Tibial nerve (tissue), 4 donors: ENCODE measurements at regions not wholly inside any gene's neighbourhood (a gene's known extent, or its start where the extent isn't known, plus 50 kb on each side); places are given as distances from the start of the nearest gene placed in this dataset.

Experiments
- DNase-seq, 2 donors: peaks; one replicate each; pipeline ENCODE4 v3.0.0-alpha.2; 2019; ENCODE audit warnings: low spot score in 2 of 2
- H3K27ac ChIP-seq, 4 donors: fragments of 200-600 bp; sonication (generic) in 3 of 4; one replicate each; pipeline ENCODE4 v1.5.1; 2017 to 2019; ENCODE audit warnings: mild to moderate bottlenecking in 1 of 4
- H3K27me3 ChIP-seq, 2 donors: fragments of 200-600 bp; sonication (generic) in 1 of 2; one replicate each; pipeline versions ENCODE4 v1.5.1 to v1.6.0; 2017 to 2019
- H3K36me3 ChIP-seq, 3 donors: fragments of 200-600 bp; sonication (generic); one replicate each; pipeline ENCODE4 v1.5.1; 2018 to 2019
- H3K4me1 ChIP-seq, 4 donors: fragments of 200-600 bp; sonication (generic) in 3 of 4; one replicate each; pipeline ENCODE4 v1.5.1; 2017 to 2019
- H3K4me3 ChIP-seq, 4 donors: fragments of 200-600 bp; sonication (generic) in 3 of 4; one replicate each; pipeline ENCODE4 v1.5.1; 2017 to 2019; ENCODE audit warnings: mild to moderate bottlenecking in 1 of 4, moderate library complexity in 1 of 4
- H3K9me3 ChIP-seq, 4 donors: fragments of 200-600 bp; sonication (generic) in 3 of 4; one replicate each; pipeline ENCODE4 v1.5.1; 2017 to 2019
- CTCF ChIP-seq, 5 experiments: fragments of 200-600 bp in 3 of 5; fragments of 450-650 bp in 2 of 5; sonication (generic) in 3 of 5; IDR thresholded peaks; one replicate each; pipeline ENCODE4 v1.5.1; 2016 to 2019; ENCODE audit warnings: antibody characterized with exemption in 5 of 5, mild to moderate bottlenecking in 3 of 5, moderate library complexity in 2 of 5
- EP300 ChIP-seq, 2 donors: sonication (generic); formaldehyde crosslinking; IDR thresholded peaks; one replicate each; pipeline ENCODE4 v1.6.1; 2017; ENCODE audit warnings: antibody characterized with exemption in 2 of 2, mild to moderate bottlenecking in 1 of 2
- POLR2A ChIP-seq, 2 donors: fragments of 450-650 bp; IDR thresholded peaks; one replicate each; pipeline ENCODE4 v1.6.1; 2017; ENCODE audit warnings: antibody characterized with exemption in 2 of 2, mild to moderate bottlenecking in 2 of 2, moderate library complexity in 2 of 2
- WGBS, 2 donors: methylation state at CpG; one replicate each; pipeline ENCODE4 v1.1.5; 2018; 5-methylcytosine and 5-hydroxymethylcytosine counted together

- Histone ChIP-seq H3K4me3 (no peak overlapping the region), H3K27ac (no peak overlapping the region), H3K9me3 (no peaks in the 10 kb centered on the region), H3K4me1 (peaks cover 0 to 6% (median 0%) of the 10 kb centered on the region in 4 donors), H3K27me3 (no peaks in the 10 kb centered on the region), H3K36me3 (no peaks in the 10 kb centered on the region)
- WGBS, 2 donors: 89 to 93% methylated on average over 2 of the region's 2 CpGs
- no peak for DNase-seq
- TF ChIP-seq POLR2A (IDR thresholded peaks at IDR 0.05) (no peak), EP300 (IDR thresholded peaks at IDR 0.05) (no peak), CTCF (IDR thresholded peaks at IDR 0.05) (no peak)
These were observed 121.5 kb upstream of the MYCN start for GRCh38 chr2:15818881-15819280.

DNA sequence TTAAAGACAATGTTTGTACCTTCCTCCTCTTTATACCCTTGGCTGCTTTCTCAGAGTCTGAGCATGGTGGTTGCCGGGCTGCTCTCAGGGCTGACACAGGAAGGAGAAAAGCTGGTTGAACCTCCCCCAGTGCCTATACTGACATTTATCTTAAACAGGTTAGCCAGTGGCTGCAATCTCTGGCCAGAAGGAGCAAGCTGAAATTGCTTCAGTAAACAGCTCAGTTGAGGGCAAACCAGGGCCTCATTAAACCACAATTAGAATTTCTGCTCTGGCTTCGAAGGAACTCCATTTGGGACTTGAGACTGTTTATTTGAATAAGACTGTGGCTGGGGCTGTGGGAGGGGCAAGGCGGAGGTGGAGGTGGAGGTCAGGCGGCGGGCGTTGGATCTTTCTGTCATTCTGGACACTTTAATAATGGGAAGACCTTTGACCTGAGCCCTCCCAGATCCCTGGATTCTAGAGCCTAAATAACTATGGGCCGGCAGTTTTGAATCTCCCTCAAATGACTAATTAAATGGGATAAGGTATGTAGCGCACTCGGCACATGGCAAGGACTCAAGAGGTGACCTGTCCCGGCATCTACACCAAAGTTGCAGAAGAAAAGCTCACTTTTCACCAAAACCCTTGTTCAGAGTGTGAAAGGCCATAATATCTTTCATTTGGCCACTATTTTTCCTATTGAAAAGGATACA, 120.6 kb upstream of the MYCN start:
- Histone ChIP-seq H3K36me3 (no peaks in the 10 kb centered on the region), H3K27me3 (no peaks in the 10 kb centered on the region), H3K4me1 (peaks cover 0 to 6% (median 0%) of the 10 kb centered on the region in 4 donors), H3K9me3 (no peaks in the 10 kb centered on the region), H3K4me3 (no peak overlapping the region), H3K27ac (no peak overlapping the region)
- 66 to 74% methylated on average over 10 of the region's 10 CpGs for WGBS, 2 donors
- TF ChIP-seq EP300 (IDR thresholded peaks at IDR 0.05): no peak
- no peak for TF ChIP-seq POLR2A (IDR thresholded peaks at IDR 0.05)
- no peak for DNase-seq

DNA sequence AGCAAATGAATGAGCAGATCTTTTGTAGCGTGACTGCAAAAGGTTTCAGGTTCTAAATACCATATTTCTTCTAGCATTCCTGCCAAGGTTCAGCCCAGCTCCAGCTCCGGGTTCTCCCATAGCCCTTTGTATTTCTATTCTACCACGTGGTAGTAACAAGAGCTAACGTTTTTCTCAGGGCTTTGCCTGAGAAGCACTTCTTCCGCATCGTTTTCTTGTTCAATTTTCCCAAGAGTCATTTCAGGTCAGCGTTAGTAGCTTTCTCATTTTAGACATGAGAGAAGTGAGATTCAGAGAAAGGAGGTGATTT, 120.1 kb upstream of the MYCN start:
- DNase-seq: no peak
- no peaks in the 10 kb centered on the region for H3K27me3 ChIP-seq
- peaks cover 0 to 6% (median 0%) of the 10 kb centered on the region in 4 donors for H3K4me1 ChIP-seq
- 54 to 63% methylated on average over 7 of the region's 7 CpGs for WGBS, 2 donors
- no peaks in the 10 kb centered on the region for H3K9me3 ChIP-seq
- no peak overlapping the region for H3K4me3 ChIP-seq
- no peak overlapping the region for H3K27ac ChIP-seq
- H3K36me3 ChIP-seq: no peaks in the 10 kb centered on the region
- TF ChIP-seq POLR2A (IDR thresholded peaks at IDR 0.05) (no peak), CTCF (IDR thresholded peaks at IDR 0.05) (no peak), EP300 (IDR thresholded peaks at IDR 0.05) (no peak)

GRCh38 chr2:15820927-15821326, 119.4 kb upstream of the MYCN start:
- no peak for DNase-seq
- Histone ChIP-seq H3K4me3 (no peak overlapping the region), H3K27ac (no peak overlapping the region), H3K27me3 (no peaks in the 10 kb centered on the region), H3K9me3 (no peaks in the 10 kb centered on the region), H3K36me3 (no peaks in the 10 kb centered on the region), H3K4me1 (peaks cover 0 to 6% (median 0%) of the 10 kb centered on the region in 4 donors)
- WGBS, 2 donors: 82 to 89% methylated on average over 2 of the region's 2 CpGs
- TF ChIP-seq CTCF (IDR thresholded peaks at IDR 0.05) (no peak), POLR2A (IDR thresholded peaks at IDR 0.05) (no peak), EP300 (IDR thresholded peaks at IDR 0.05) (no peak)

DNA sequence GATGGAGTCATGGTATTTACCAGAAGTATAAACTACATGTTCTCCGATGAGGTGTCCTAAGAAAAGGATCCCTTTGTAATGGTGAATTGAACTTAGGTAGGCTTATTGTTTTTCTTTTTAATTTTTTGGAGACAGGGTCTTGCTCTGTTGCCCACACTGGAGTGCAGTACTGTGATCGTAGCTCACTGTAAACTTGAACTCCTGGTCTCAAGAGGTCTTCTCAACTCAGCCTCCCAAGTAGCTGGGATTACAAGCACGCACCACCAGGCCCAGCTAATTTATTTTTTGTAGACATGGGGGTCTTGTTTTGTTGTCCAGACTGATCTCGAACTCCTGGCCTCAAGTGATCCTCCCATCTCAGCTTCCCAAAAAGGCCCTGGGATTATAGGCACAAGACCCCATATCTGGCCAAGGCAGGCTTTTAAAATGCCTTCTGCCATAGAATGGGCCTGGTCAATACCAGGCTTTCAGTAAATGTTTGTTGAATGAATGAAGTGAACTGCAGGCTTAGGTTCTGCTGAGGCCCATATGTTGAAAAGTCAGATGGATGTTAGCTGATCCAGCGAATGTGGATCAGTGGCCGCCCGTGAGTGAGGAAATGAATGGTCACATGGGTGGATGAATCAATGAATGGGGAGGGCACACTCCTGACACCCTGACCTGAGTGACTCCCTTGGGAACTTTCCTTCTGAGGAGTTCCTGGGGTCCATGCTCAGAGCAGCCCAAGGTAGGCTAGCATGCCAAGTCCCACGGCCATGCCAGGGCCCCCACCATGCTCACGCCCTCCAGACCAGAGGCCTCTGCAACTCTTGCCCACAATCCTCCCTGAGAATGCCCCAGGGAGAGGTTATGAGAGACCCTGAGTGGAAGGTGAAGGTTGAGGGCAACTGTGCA, 118.0 kb upstream of the MYCN start:
- no peak for TF ChIP-seq EP300 (IDR thresholded peaks at IDR 0.05)
- no peak for TF ChIP-seq CTCF (IDR thresholded peaks at IDR 0.05)
- no peak for TF ChIP-seq POLR2A (IDR thresholded peaks at IDR 0.05)
- 96% methylated on average over 9 of the region's 9 CpGs for WGBS, 2 donors
- Histone ChIP-seq H3K4me1 (peaks cover 0 to 6% (median 0%) of the 10 kb centered on the region in 4 donors), H3K9me3 (no peaks in the 10 kb centered on the region), H3K27me3 (no peaks in the 10 kb centered on the region), H3K4me3 (no peak overlapping the region), H3K36me3 (no peaks in the 10 kb centered on the region), H3K27ac (no peak overlapping the region)
- DNase-seq: no peak
